Astrocyte (in vitro differentiated cells and primary cell): ENCODE measurements at regions not wholly inside any gene's neighbourhood (a gene's known extent, or its start where the extent isn't known, plus 50 kb on each side); places are given as distances from the start of the nearest gene placed in this dataset.

Experiments
- DNase-seq: peaks from one replicate; pipeline ENCODE4 v3.0.0-alpha.2; 2010; ENCODE audit warnings: low read depth
- FAIRE-seq: peaks from 2 replicates; lab custom pipeline; 2011; peaks lifted over from hg19 to GRCh38; lab: Jason Lieb, UNC
- H2AFZ ChIP-seq: 2 replicates; pipeline ENCODE4 v1.6.0; 2012; ENCODE audit warnings: low read depth, low read length, inconsistent platforms
- H3K27ac ChIP-seq: 2 replicates; pipeline ENCODE4 v1.5.1; 2011; ENCODE audit warnings: low read depth, low read length, inconsistent platforms
- H3K27me3 ChIP-seq: 2 replicates; pipeline ENCODE4 v1.6.0; 2011; ENCODE audit warnings: low read length, inconsistent platforms; ENCODE audit not compliant: insufficient read depth
- H3K36me3 ChIP-seq: 2 replicates; pipeline ENCODE4 v1.5.1; 2011; ENCODE audit warnings: low read length, inconsistent platforms; ENCODE audit not compliant: insufficient read depth
- H3K4me1 ChIP-seq: 2 replicates; pipeline ENCODE4 v1.5.1; 2011; ENCODE audit warnings: low read length, inconsistent platforms; ENCODE audit not compliant: insufficient read depth
- H3K4me2 ChIP-seq: 2 replicates; pipeline ENCODE4 v1.6.0; 2012; ENCODE audit warnings: low read length, inconsistent platforms
- H3K4me3 ChIP-seq: 2 replicates; pipeline ENCODE4 v1.5.1; 2011; ENCODE audit warnings: low read depth, mild to moderate bottlenecking, low read length, inconsistent platforms; ENCODE audit not compliant: insufficient read depth
- H3K79me2 ChIP-seq: 2 replicates; pipeline ENCODE4 v1.6.0; 2012; ENCODE audit warnings: mild to moderate bottlenecking, low read length, inconsistent platforms; ENCODE audit not compliant: insufficient read depth
- H3K9ac ChIP-seq: 2 replicates; pipeline ENCODE4 v1.6.0; 2012; ENCODE audit warnings: mild to moderate bottlenecking, low read length, inconsistent platforms
- H3K9me3 ChIP-seq: 2 replicates; pipeline ENCODE4 v1.5.1; 2012; ENCODE audit warnings: low read depth, mild to moderate bottlenecking, low read length, inconsistent platforms; ENCODE audit not compliant: insufficient read depth
- H4K20me1 ChIP-seq: 2 replicates; pipeline ENCODE4 v1.6.0; 2012; ENCODE audit warnings: low read length, inconsistent platforms; ENCODE audit not compliant: insufficient read depth
- H3K27ac Mint-ChIP-seq: one replicate; pipeline ENCODE4 v1.8.0; 2021; ENCODE audit warnings: mild to moderate bottlenecking, mixed read lengths; ENCODE audit not compliant: unreplicated experiment
- H3K27me3 Mint-ChIP-seq: one replicate; pipeline ENCODE4 v1.8.0; 2021; ENCODE audit warnings: low read depth, mixed read lengths; ENCODE audit not compliant: unreplicated experiment
- H3K36me3 Mint-ChIP-seq: one replicate; pipeline ENCODE4 v1.8.0; 2021; ENCODE audit warnings: low read depth, mixed read lengths; ENCODE audit not compliant: unreplicated experiment
- H3K4me1 Mint-ChIP-seq: one replicate; pipeline ENCODE4 v1.8.0; 2021; ENCODE audit warnings: low read depth, mixed read lengths; ENCODE audit not compliant: unreplicated experiment
- H3K4me3 Mint-ChIP-seq: one replicate; pipeline ENCODE4 v1.8.0; 2021; ENCODE audit warnings: mild to moderate bottlenecking, moderate library complexity, mixed read lengths; ENCODE audit not compliant: unreplicated experiment
- H3K9me3 Mint-ChIP-seq: one replicate; pipeline ENCODE4 v1.8.0; 2021; ENCODE audit warnings: mild to moderate bottlenecking, mixed read lengths; ENCODE audit not compliant: unreplicated experiment
- CTCF ChIP-seq: IDR thresholded peaks from 2 replicates; pipeline ENCODE4 v1.5.1; 2011; ENCODE audit warnings: low read depth, mild to moderate bottlenecking, inconsistent platforms, low read length, moderate library complexity; ENCODE audit not compliant: insufficient read depth
- EZH2 ChIP-seq: IDR thresholded peaks from 2 replicates; pipeline ENCODE4 v1.6.1; 2012; ENCODE audit warnings: mild to moderate bottlenecking, low read length, inconsistent platforms; ENCODE audit not compliant: insufficient read depth

DNA sequence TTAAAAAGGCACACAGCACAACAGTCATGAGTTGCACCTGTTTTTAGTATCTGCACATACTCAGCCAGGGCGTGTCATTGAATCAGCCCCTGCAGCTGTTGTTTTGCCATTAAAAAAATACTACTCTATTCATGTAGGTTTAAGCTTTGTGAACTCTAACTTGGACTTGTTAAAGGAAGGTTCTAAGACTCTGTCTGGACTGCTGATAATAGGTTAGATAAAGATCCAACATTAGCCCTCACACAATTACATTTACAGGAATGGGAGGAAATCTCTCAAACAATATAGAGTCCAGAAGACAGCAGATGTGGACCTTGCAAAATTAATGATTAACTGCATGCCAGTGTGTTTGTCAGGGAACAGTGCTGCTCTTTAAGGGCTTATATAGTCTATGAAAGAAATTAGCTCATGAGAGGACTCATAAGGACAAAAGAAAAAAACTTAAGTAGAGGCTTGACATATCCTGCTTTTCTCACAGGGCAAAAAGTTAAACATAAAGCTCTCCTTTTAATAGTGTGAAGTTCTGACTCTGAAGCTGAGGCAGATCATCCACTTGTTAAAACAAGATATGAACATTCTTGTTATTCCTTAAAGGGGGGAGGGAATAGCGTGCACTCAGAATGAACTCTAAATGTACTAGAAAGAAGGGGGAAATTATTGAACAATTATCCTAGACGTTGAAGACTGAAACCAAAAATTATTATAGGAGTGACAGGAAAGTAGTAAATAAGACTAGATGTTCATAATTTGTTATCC, 243.6 kb downstream of the NDFIP2 start:
- H3K27me3 Mint-ChIP-seq, result no peaks in the 10 kb centered on the region
- peak overlapping the region; percentile 34 for H3K27ac Mint-ChIP-seq
- FAIRE-seq (no peak), DNase-seq (peak; percentile 57)
- H3K4me1 Mint-ChIP-seq, result peaks cover 22% of the 10 kb centered on the region
- TF ChIP-seq EZH2 (no peak), CTCF (no peak)
- Histone ChIP-seq H3K9me3 (no peaks in the 10 kb centered on the region), H3K79me2 (no peaks in the 10 kb centered on the region), H3K9ac (no peak overlapping the region), H3K27ac (no peak overlapping the region), H2AFZ (no peak overlapping the region), H3K27me3 (no peaks in the 10 kb centered on the region), H3K36me3 (no peaks in the 10 kb centered on the region), H3K4me2 (no peak overlapping the region), H4K20me1 (no peaks in the 10 kb centered on the region), H3K4me1 (peaks cover 4% of the 10 kb centered on the region), H3K4me3 (no peak overlapping the region)
- H3K36me3 Mint-ChIP-seq, result no peaks in the 10 kb centered on the region
- peaks cover 5% of the 10 kb centered on the region for H3K9me3 Mint-ChIP-seq
- no peak overlapping the region for H3K4me3 Mint-ChIP-seq

DNA sequence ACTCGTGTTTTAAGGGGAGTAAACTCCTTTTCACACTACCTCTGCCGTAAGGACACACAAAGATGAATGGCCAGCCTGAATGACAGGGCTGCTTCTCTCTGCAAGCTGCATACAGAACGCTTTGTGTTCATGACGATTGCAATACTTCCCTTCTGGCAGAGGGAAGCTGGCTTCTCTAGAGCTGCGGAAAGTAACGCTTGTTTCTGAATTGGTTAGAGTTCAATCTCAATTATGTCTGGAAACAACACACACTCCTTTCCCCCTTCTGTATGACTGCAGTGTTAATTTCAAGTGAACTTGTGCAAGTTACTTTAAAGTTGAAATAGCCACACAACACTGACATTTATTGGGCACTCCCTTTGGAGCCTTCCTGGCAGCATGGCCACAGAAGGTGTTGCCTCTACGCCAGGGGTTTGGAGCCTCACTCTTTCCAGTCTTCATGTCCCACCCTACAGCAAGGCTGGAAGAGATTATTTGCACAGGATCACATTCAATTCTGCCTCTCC, 242.6 kb downstream of the NDFIP2 start:
- no peaks in the 10 kb centered on the region for H3K9me3 ChIP-seq
- H3K36me3 Mint-ChIP-seq, result no peaks in the 10 kb centered on the region
- peaks cover under 1% of the 10 kb centered on the region for H3K9me3 Mint-ChIP-seq
- no peaks in the 10 kb centered on the region for H3K79me2 ChIP-seq
- no peak for FAIRE-seq
- no peak overlapping the region for H3K4me2 ChIP-seq
- no peak overlapping the region for H2AFZ ChIP-seq
- no peaks in the 10 kb centered on the region for H4K20me1 ChIP-seq
- peaks cover 4% of the 10 kb centered on the region for H3K4me1 ChIP-seq
- no peak overlapping the region for H3K4me3 Mint-ChIP-seq
- no peak overlapping the region for H3K9ac ChIP-seq
- TF ChIP-seq CTCF (no peak), EZH2 (no peak)
- no peaks in the 10 kb centered on the region for H3K27me3 Mint-ChIP-seq
- no peak overlapping the region for H3K27ac ChIP-seq
- H3K27ac Mint-ChIP-seq, result peak overlapping the region; percentile 79
- DNase-seq, result no peak
- no peaks in the 10 kb centered on the region for H3K36me3 ChIP-seq
- no peaks in the 10 kb centered on the region for H3K27me3 ChIP-seq
- H3K4me3 ChIP-seq, result no peak overlapping the region
- peaks cover 22% of the 10 kb centered on the region for H3K4me1 Mint-ChIP-seq

GRCh38 chr13:79722885-79723445, 242.0 kb downstream of the NDFIP2 start:
- Histone ChIP-seq H3K4me3 (no peak overlapping the region), H3K9ac (no peak overlapping the region), H2AFZ (no peak overlapping the region), H3K4me1 (peaks cover 4% of the 10 kb centered on the region), H3K9me3 (no peaks in the 10 kb centered on the region), H4K20me1 (no peaks in the 10 kb centered on the region), H3K27me3 (no peaks in the 10 kb centered on the region), H3K4me2 (no peak overlapping the region), H3K27ac (no peak overlapping the region), H3K36me3 (no peaks in the 10 kb centered on the region), H3K79me2 (no peaks in the 10 kb centered on the region)
- Mint-ChIP-seq H3K27ac (no peak overlapping the region), H3K36me3 (no peaks in the 10 kb centered on the region), H3K4me3 (no peak overlapping the region), H3K27me3 (no peaks in the 10 kb centered on the region), H3K4me1 (peaks cover 22% of the 10 kb centered on the region), H3K9me3 (no peaks in the 10 kb centered on the region)
- peak; percentile 21 for DNase-seq
- TF ChIP-seq CTCF (no peak), EZH2 (no peak)
- no peak for FAIRE-seq
